Gastroesophageal sphincter (tissue), 4 donors: ENCODE measurements at regions not wholly inside any gene's neighbourhood (a gene's known extent, or its start where the extent isn't known, plus 50 kb on each side); places are given as distances from the start of the nearest gene placed in this dataset.
"Not testable (repeated sequence)": the region's sequence is repeated elsewhere in the genome, so short reads cannot be mapped to it uniquely, and the experiment has no call there.

Source experiments
- ATAC-seq: fragments of 150-250 bp; one replicate; pipeline ENCODE4 v1.9.1; 2016; ENCODE audit warnings: mild to moderate bottlenecking, moderate library complexity
- H3K27ac ChIP-seq, 4 donors: fragments of 200-600 bp; sonication (generic) in 3 of 4; 1 replicate in 3 of 4; 2 replicates in 1 of 4; pipeline ENCODE4 v1.5.1; 2016 to 2019
- H3K27me3 ChIP-seq: fragments of 200-600 bp; sonication (generic); one replicate; pipeline ENCODE4 v1.5.1; 2019
- H3K36me3 ChIP-seq, 2 donors: fragments of 200-600 bp; sonication (generic); one replicate each; pipeline ENCODE4 v1.5.1; 2019; ENCODE audit warnings: control low read depth in 1 of 2
- H3K4me1 ChIP-seq, 3 donors: fragments of 200-600 bp; sonication (generic); 1 replicate in 2 of 3; 2 replicates in 1 of 3; pipeline ENCODE4 v1.5.1; 2016 to 2019; ENCODE audit warnings: control low read depth in 2 of 3
- H3K4me3 ChIP-seq, 2 donors: fragments of 200-600 bp; sonication (generic); one replicate each; pipeline ENCODE4 v1.5.1; 2019; ENCODE audit warnings: mild to moderate bottlenecking in 1 of 2, moderate library complexity in 1 of 2
- H3K9me3 ChIP-seq, 3 donors: fragments of 200-600 bp; sonication (generic); one replicate each; pipeline ENCODE4 v1.5.1; 2017 to 2019; ENCODE audit warnings: control low read depth in 2 of 3
- EP300 ChIP-seq: sonication (generic); formaldehyde crosslinking; IDR thresholded peaks from one replicate; pipeline ENCODE4 v1.6.1; 2017; ENCODE audit warnings: antibody characterized with exemption, mild to moderate bottlenecking
- POLR2A ChIP-seq, 2 donors: fragments of 450-650 bp; IDR thresholded peaks; one replicate each; pipeline ENCODE4 v1.6.1; 2017; ENCODE audit warnings: antibody characterized with exemption in 2 of 2, mild to moderate bottlenecking in 2 of 2, moderate library complexity in 1 of 2
- POLR2AphosphoS5 ChIP-seq: sonication (generic); formaldehyde crosslinking; IDR thresholded peaks from one replicate; pipeline ENCODE4 v1.6.1; 2017; ENCODE audit warnings: antibody characterized with exemption
- WGBS, 2 donors: methylation state at CpG; one replicate each; pipeline ENCODE4 v1.1.5; 2018; ENCODE audit warnings: low coverage in 1 of 2; 5-methylcytosine and 5-hydroxymethylcytosine counted together
- TF ChIP-seq, protein P1 (sequence below), 4 experiments: fragments of 200-600 bp in 2 of 4; fragments of 450-650 bp in 2 of 4; sonication (generic) in 1 of 4; IDR thresholded peaks; one replicate each; pipeline ENCODE4 v1.5.1; 2017 to 2019; ENCODE audit warnings: antibody characterized with exemption in 4 of 4, mild to moderate bottlenecking in 2 of 4, moderate library complexity in 2 of 4

DNA sequence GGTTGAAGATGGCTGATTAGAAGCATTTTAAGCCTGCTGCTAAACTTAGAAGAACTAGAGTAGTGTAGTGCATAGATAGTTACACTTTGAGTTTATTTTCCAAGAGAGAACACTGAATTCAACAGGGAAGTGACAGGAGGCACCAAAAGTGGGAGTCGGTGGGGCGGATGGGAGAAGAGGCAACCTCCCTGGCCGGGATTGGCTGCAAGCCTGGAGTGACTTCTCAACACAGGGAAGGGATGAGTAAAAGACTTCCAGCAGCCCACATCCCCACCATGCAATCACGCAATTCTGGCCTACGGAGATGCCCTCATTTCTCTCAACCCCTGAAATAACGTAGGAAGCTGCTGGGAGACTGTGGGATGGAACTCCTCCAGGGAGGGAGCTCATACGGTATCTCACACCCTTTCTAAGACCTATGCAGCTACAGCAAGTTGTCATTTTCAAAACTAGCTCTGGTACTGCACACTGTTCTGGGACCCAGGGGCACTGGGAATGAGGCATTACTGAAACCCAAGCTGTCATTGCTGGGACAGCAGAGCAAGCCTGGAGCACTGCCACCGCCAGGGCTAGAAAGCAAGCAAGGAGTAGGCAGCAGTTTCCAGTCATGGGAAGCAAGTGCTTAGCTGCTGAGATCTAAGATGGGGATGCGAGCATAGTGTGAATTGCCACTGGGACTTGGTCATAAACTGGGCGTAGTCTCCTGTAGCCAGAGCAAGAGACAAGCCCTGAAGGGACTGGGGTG, 331.6 kb upstream of the PTGER4 start:
- Histone ChIP-seq H3K9me3 (peaks cover 0 to 15% (median 0%) of the 10 kb centered on the region in 3 donors), H3K27ac (no peak overlapping the region), H3K27me3 (no peaks in the 10 kb centered on the region), H3K4me1 (no peaks in the 10 kb centered on the region), H3K4me3 (no peak overlapping the region), H3K36me3 (no peaks in the 10 kb centered on the region)
- TF ChIP-seq, protein P1, sequence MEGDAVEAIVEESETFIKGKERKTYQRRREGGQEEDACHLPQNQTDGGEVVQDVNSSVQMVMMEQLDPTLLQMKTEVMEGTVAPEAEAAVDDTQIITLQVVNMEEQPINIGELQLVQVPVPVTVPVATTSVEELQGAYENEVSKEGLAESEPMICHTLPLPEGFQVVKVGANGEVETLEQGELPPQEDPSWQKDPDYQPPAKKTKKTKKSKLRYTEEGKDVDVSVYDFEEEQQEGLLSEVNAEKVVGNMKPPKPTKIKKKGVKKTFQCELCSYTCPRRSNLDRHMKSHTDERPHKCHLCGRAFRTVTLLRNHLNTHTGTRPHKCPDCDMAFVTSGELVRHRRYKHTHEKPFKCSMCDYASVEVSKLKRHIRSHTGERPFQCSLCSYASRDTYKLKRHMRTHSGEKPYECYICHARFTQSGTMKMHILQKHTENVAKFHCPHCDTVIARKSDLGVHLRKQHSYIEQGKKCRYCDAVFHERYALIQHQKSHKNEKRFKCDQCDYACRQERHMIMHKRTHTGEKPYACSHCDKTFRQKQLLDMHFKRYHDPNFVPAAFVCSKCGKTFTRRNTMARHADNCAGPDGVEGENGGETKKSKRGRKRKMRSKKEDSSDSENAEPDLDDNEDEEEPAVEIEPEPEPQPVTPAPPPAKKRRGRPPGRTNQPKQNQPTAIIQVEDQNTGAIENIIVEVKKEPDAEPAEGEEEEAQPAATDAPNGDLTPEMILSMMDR (IDR thresholded peaks at IDR 0.05): no peak
- no peak for TF ChIP-seq EP300
- TF ChIP-seq POLR2AphosphoS5: no peak
- TF ChIP-seq POLR2A (IDR thresholded peaks at IDR 0.05): no peak
- WGBS, 2 donors: 85 to 89% methylated on average over 5 to 6 of the region's 10 CpGs
- ATAC-seq: no peak

DNA sequence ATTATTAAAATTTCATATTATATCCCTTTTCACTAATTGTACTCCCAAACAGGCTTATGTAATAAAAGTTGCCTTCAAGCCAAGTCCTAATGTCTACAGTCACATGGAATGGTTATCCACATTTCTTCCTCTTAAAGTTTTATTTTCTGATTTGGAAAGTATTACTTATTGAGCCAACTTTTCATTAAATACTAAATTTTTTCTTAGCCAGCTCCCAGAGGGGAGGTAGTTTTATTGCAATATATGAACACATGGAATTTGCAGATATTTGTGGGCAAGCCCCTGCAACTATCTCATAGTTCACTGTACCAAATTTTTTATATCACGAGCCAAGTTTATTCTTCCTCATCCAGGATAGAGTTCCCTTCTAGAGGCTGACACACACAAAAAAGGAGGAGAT, 332.8 kb upstream of the PTGER4 start:
- 53 to 56% methylated on average over 1 of the region's 1 CpG for WGBS, 2 donors
- Histone ChIP-seq H3K9me3 (peaks cover 0 to 15% (median 0%) of the 10 kb centered on the region in 3 donors), H3K4me3 (no peak overlapping the region), H3K4me1 (no peaks in the 10 kb centered on the region), H3K27ac (no peak overlapping the region), H3K36me3 (no peaks in the 10 kb centered on the region), H3K27me3 (no peaks in the 10 kb centered on the region)
- ATAC-seq: no peak
- TF ChIP-seq POLR2AphosphoS5 (no peak), EP300 (no peak)

DNA sequence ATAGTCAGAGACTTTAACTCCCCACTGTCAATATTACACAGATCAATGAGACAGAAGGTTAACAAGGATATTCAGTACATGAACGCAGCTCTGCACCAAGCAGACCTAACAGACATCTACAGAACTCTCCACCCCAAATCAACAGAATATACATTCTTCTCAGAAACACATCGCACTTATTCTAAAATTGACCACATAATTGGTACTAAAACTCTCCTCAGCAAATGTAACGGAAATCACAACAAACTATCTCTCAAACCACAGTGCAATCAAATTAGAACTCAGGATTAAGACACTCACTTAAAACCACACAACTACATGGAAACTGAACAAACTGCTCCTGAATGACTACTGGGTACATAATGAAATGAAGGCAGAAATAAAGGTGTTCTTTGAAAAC, 341.3 kb upstream of the PTGER4 start:
- WGBS, 2 donors: 90 to 96% methylated on average over 3 of the region's 3 CpGs

DNA sequence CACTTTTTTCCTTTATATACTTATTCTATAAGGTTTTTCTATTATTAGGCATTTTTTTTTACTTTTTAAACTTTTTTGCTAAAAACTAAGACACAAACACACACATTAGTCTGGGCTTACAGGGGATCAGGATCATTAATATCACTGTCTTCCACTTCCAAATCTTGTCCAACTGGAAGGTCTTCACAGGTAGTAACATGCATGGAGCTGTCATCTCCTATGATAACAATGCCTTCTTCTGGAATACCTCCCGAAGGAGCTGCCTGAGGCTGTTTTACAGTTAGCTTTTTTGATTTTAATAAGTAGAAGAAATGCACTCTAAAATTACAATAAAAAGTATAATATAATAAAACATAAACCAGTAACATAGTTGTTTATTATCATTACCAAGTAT, 345.5 kb upstream of the PTGER4 start:
- Histone ChIP-seq H3K27ac (no peak overlapping the region), H3K4me1 (no peaks in the 10 kb centered on the region), H3K27me3 (no peaks in the 10 kb centered on the region), H3K9me3 (peaks cover 0 to 7% (median 0%) of the 10 kb centered on the region in 3 donors), H3K36me3 (no peaks in the 10 kb centered on the region), H3K4me3 (no peak overlapping the region)
- 67 to 89% methylated on average over 1 of the region's 1 CpG for WGBS, 2 donors
- TF ChIP-seq EP300 (no peak), POLR2AphosphoS5 (no peak), POLR2A (IDR thresholded peaks at IDR 0.05) (no peak)
- TF ChIP-seq, protein P1 (IDR thresholded peaks at IDR 0.05): no peak
- ATAC-seq: no peak

More for the DNA sequence above, 341.3 kb upstream of the PTGER4 start:
- not testable (repeated sequence) for H3K4me1 ChIP-seq, H3K27ac ChIP-seq, H3K9me3 ChIP-seq, H3K36me3 ChIP-seq, ATAC-seq, H3K4me3 ChIP-seq, H3K27me3 ChIP-seq

DNA sequence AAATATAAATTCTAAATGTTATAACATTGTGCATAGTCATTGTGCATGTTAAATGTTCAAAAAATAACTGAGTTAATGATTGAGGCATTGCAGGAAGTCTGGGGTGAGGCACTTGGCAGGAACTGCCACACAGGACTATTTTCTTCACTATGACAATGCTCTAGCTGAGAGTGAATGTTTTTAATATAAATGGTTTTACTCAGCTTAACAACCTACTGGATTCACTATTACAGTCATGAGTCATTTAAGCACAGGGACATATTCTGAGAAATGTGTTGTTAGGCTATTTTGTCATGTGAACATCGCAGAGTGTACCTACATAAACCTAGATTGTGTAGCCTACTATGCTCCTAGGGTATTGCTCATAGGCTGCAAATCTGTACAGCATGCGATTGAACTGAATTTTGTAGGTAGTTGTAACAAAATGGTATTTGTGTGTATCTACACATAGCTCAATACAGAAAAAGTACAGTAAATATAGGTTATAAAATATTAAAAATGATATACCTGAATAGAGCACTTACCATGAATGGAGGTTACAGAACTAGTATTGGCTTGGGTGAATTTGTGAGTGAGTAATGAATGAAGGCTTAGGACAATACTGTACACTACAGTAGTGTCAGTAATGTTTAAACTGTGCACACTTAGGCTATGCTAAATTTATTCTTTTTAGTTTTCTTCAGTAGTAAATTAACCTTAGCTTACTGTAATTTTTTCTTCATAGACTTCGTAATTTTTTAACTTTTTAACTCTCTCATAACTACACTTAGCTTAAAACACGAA, 346.1 kb upstream of the PTGER4 start:
- no peak overlapping the region for H3K4me3 ChIP-seq
- no peaks in the 10 kb centered on the region for H3K36me3 ChIP-seq
- H3K4me1 ChIP-seq: no peaks in the 10 kb centered on the region
- ATAC-seq: no peak
- 75 to 80% methylated on average over 4 of the region's 4 CpGs for WGBS, 2 donors
- no peaks in the 10 kb centered on the region for H3K27me3 ChIP-seq
- TF ChIP-seq, protein P1 (IDR thresholded peaks at IDR 0.05): no peak
- TF ChIP-seq EP300 (no peak), POLR2AphosphoS5 (no peak), POLR2A (IDR thresholded peaks at IDR 0.05) (no peak)
- H3K9me3 ChIP-seq: peaks cover 0 to 7% (median 0%) of the 10 kb centered on the region in 3 donors
- no peak overlapping the region for H3K27ac ChIP-seq

DNA sequence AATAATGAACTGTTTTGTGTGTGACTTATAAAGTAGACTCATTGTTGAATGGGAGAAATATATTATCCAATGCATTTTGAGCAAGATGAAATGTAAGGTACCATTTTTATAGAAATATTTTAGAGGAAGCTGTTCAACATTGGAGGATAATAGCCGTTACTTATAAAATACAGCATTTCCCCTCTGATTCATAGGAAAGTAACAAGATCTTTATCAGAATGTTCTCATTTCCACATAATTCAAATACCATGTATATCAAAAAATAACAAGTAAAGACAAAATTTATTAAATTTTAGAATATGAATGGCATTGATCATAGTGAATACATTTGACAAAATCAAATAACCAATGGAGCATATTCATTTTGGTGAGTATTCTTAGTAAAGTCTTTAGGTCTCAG, 346.7 kb upstream of the PTGER4 start:
- H3K4me3 ChIP-seq: no peak overlapping the region
- H3K27me3 ChIP-seq: no peaks in the 10 kb centered on the region
- 56 to 77% methylated on average over 1 of the region's 1 CpG for WGBS, 2 donors
- H3K9me3 ChIP-seq: peaks cover 0 to 7% (median 0%) of the 10 kb centered on the region in 3 donors
- no peaks in the 10 kb centered on the region for H3K36me3 ChIP-seq
- H3K27ac ChIP-seq: no peak overlapping the region
- TF ChIP-seq POLR2A (IDR thresholded peaks at IDR 0.05) (no peak), EP300 (no peak), POLR2AphosphoS5 (no peak)
- TF ChIP-seq, protein P1 (IDR thresholded peaks at IDR 0.05): no peak
- no peaks in the 10 kb centered on the region for H3K4me1 ChIP-seq
- no peak for ATAC-seq
